ENCODE measurements at regions not wholly inside any gene's neighbourhood (a gene's known extent, or its start where the extent isn't known, plus 50 kb on each side); places are given as distances from the start of the nearest gene placed in this dataset.

DNA sequence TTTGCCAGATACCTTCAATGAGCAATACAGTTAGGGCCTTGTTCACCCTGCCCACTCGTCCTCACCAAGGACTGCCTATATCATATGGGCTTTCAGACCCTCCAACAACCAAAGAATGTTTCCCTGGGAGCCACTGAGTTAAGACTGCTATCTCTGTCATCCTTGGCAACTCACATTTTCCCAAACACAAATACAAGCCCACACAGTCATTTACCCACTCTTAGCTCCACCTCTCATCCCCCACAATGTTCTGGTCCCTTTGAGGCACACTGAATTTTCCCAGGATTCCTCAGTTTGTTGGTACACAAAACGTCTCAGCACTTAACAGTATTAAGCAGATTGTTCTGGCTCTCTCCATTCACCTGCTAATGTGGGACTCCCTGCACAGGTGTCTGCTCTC, 204.6 kb downstream of the TLE3 start:
- H3K36me3 ChIP-seq (ENCODE audit: control insufficient read depth, insufficient read depth, low read length), result no peaks in the 10 kb centered on the region
- ChIA-PET POLR2A (no interaction called here), CTCF (no interaction called here)
- peaks cover 9% of the 10 kb centered on the region; the same call in 1 of the 2 replicates for H3K27me3 ChIP-seq (ENCODE audit: control insufficient read depth, insufficient read depth, low read length)
- no peak overlapping the region for H3K4me3 ChIP-seq (ENCODE audit: low read depth in 2 of 2, low read length in 2 of 2)
- in situ Hi-C loops (cut with HindIII; ENCODE audit: low pct_unique_long_range_greater_than_20kb, low sequenced_read_pairs), result no loop called here
- intact Hi-C loops (cut with micrococcal nuclease; ENCODE audit: unreplicated experiment), result no loop called here
- no peaks in the 10 kb centered on the region for H3K9me3 ChIP-seq (ENCODE audit: control insufficient read depth, insufficient read depth, low read depth, low read length)
- H3K27ac ChIP-seq (ENCODE audit: low read length), result no peak overlapping the region
- no peak for ATAC-seq
- H3K4me1 ChIP-seq (ENCODE audit: control insufficient read depth, insufficient read depth, low read length), result no peaks in the 10 kb centered on the region
- DNase-seq (ENCODE audit: low read depth, low spot score), result no peak
- TF ChIP-seq SIN3A (IDR thresholded peaks at IDR 0.05; ENCODE audit: borderline replicate concordance, insufficient read depth, low read depth, low read length) (no peak), POLR2AphosphoS5 (IDR thresholded peaks at IDR 0.05; ENCODE audit: low read depth, low read length) (no peak), TCF7L2 (IDR thresholded peaks at IDR 0.05; ENCODE audit: low read depth, low read length) (no peak)
- TF ChIP-seq, protein P1, sequence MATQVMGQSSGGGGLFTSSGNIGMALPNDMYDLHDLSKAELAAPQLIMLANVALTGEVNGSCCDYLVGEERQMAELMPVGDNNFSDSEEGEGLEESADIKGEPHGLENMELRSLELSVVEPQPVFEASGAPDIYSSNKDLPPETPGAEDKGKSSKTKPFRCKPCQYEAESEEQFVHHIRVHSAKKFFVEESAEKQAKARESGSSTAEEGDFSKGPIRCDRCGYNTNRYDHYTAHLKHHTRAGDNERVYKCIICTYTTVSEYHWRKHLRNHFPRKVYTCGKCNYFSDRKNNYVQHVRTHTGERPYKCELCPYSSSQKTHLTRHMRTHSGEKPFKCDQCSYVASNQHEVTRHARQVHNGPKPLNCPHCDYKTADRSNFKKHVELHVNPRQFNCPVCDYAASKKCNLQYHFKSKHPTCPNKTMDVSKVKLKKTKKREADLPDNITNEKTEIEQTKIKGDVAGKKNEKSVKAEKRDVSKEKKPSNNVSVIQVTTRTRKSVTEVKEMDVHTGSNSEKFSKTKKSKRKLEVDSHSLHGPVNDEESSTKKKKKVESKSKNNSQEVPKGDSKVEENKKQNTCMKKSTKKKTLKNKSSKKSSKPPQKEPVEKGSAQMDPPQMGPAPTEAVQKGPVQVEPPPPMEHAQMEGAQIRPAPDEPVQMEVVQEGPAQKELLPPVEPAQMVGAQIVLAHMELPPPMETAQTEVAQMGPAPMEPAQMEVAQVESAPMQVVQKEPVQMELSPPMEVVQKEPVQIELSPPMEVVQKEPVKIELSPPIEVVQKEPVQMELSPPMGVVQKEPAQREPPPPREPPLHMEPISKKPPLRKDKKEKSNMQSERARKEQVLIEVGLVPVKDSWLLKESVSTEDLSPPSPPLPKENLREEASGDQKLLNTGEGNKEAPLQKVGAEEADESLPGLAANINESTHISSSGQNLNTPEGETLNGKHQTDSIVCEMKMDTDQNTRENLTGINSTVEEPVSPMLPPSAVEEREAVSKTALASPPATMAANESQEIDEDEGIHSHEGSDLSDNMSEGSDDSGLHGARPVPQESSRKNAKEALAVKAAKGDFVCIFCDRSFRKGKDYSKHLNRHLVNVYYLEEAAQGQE (IDR thresholded peaks at IDR 0.05; ENCODE audit: insufficient read depth in 1 of 2, low read depth in 2 of 2, low read length in 1 of 2), result no peak
- TF ChIP-seq, protein P2, sequence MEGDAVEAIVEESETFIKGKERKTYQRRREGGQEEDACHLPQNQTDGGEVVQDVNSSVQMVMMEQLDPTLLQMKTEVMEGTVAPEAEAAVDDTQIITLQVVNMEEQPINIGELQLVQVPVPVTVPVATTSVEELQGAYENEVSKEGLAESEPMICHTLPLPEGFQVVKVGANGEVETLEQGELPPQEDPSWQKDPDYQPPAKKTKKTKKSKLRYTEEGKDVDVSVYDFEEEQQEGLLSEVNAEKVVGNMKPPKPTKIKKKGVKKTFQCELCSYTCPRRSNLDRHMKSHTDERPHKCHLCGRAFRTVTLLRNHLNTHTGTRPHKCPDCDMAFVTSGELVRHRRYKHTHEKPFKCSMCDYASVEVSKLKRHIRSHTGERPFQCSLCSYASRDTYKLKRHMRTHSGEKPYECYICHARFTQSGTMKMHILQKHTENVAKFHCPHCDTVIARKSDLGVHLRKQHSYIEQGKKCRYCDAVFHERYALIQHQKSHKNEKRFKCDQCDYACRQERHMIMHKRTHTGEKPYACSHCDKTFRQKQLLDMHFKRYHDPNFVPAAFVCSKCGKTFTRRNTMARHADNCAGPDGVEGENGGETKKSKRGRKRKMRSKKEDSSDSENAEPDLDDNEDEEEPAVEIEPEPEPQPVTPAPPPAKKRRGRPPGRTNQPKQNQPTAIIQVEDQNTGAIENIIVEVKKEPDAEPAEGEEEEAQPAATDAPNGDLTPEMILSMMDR (IDR thresholded peaks at IDR 0.05), result no peak
- no TSS peak for BruUV-seq (replicated peaks)

DNA sequence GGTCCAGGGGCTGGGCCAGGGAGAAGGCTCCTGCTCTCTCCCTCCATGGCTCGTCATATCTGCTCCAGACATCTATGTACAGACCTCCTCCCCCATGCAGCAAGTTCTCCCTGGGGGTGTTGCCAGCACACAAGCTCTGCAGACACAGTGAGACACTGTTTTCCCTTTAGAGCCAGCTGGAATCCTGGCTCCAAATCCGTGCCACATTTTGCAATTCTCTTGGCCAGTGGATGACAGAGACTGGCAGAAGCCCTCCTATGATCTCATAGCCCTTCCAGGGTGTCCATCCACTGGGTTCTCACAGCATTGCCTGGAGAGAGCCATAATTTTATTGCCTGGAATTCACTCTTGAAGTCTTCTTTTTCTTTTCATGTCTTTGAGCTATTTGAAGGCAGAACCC, 203.9 kb downstream of the TLE3 start:
- POLR2A ChIA-PET, result no interaction called here
- ATAC-seq (no peak), DNase-seq (ENCODE audit: low read depth, low spot score) (no peak)
- no peaks in the 10 kb centered on the region for H3K36me3 ChIP-seq (ENCODE audit: control insufficient read depth, insufficient read depth, low read length)
- no peak overlapping the region for H3K4me3 ChIP-seq (ENCODE audit: low read depth in 2 of 2, low read length in 2 of 2)
- H3K4me1 ChIP-seq (ENCODE audit: control insufficient read depth, insufficient read depth, low read length), result no peaks in the 10 kb centered on the region
- in situ Hi-C loops (cut with HindIII; ENCODE audit: low pct_unique_long_range_greater_than_20kb, low sequenced_read_pairs) (no loop called here), intact Hi-C loops (cut with micrococcal nuclease; ENCODE audit: unreplicated experiment) (no loop called here)
- H3K9me3 ChIP-seq (ENCODE audit: control insufficient read depth, insufficient read depth, low read depth, low read length), result no peaks in the 10 kb centered on the region
- H3K27me3 ChIP-seq (ENCODE audit: control insufficient read depth, insufficient read depth, low read length), result peaks cover 9% of the 10 kb centered on the region; the same call in 1 of the 2 replicates
- CTCF ChIA-PET, result no interaction called here
- no peak overlapping the region for H3K27ac ChIP-seq (ENCODE audit: low read length)
- no TSS peak for BruUV-seq (replicated peaks)
- no peak for TF ChIP-seq TCF7L2 (IDR thresholded peaks at IDR 0.05; ENCODE audit: low read depth, low read length)
- TF ChIP-seq, protein P2 (IDR thresholded peaks at IDR 0.05), result no peak
- TF ChIP-seq, protein P1 (IDR thresholded peaks at IDR 0.05; ENCODE audit: insufficient read depth in 1 of 2, low read depth in 2 of 2, low read length in 1 of 2), result no peak
